Left lung (tissue), 4 donors: ENCODE measurements at regions not wholly inside any gene's neighbourhood (a gene's known extent, or its start where the extent isn't known, plus 50 kb on each side); places are given as distances from the start of the nearest gene placed in this dataset.
A peak's percentile ranks its signal among the peaks of the same experiment; 100 is the strongest.

Experiments
- ATAC-seq: fragments of 200-7000 bp; cut with Tn5 transposase; one replicate; pipeline ENCODE4 v1.9.1; 2020; ENCODE audit warnings: moderate library complexity
- DNase-seq, 4 donors: peaks; one replicate each; pipeline ENCODE4 v3.0.0-alpha.2; 2013 to 2020
- H3K27ac ChIP-seq, 2 donors: fragments of 200-600 bp; sonication (generic) in 1 of 2; one replicate each; pipeline versions ENCODE4 v1.5.0 to v1.8.0; 2020 to 2021
- H3K27me3 ChIP-seq, 2 donors: fragments of 200-600 bp; sonication (generic) in 1 of 2; one replicate each; pipeline versions ENCODE4 v1.5.0 to v1.8.0; 2020 to 2021
- H3K36me3 ChIP-seq, 2 donors: fragments of 200-600 bp; sonication (generic) in 1 of 2; one replicate each; pipeline versions ENCODE4 v1.5.0 to v1.8.0; 2020 to 2021
- H3K4me1 ChIP-seq, 2 donors: fragments of 200-600 bp; one replicate each; pipeline ENCODE4 v1.8.0; 2021
- H3K4me3 ChIP-seq, 2 donors: fragments of 200-600 bp; sonication (generic) in 1 of 2; one replicate each; pipeline versions ENCODE4 v1.5.0 to v1.8.0; 2020 to 2021; ENCODE audit warnings: mild to moderate bottlenecking in 1 of 2
- H3K9me3 ChIP-seq, 2 donors: fragments of 200-600 bp; sonication (generic) in 1 of 2; one replicate each; pipeline versions ENCODE4 v1.5.0 to v1.8.0; 2020 to 2021
- intact Hi-C, 2 donors: fragments of 100-400 bp; cut with DNase I; formaldehyde crosslinking; loops; one replicate each; pipeline versions ENCODE4 v1.11.2 to v1.14.2; 2022
- TF ChIP-seq, protein P1 (sequence below), 2 donors: fragments of 200-600 bp; sonication (generic) in 1 of 2; IDR thresholded peaks; one replicate each; pipeline versions ENCODE4 v1.5.0 to v1.8.0; 2021; ENCODE audit warnings: antibody characterized with exemption in 2 of 2
- donor health status: DM: no; HTN: yes; CAD: no.
- donor health status: DM: no; HTN: no; CAD: no.

GRCh38 chrX:116278826-116279225 lies 108.3 kb downstream of the AGTR2 start:
- TF ChIP-seq, protein P1, sequence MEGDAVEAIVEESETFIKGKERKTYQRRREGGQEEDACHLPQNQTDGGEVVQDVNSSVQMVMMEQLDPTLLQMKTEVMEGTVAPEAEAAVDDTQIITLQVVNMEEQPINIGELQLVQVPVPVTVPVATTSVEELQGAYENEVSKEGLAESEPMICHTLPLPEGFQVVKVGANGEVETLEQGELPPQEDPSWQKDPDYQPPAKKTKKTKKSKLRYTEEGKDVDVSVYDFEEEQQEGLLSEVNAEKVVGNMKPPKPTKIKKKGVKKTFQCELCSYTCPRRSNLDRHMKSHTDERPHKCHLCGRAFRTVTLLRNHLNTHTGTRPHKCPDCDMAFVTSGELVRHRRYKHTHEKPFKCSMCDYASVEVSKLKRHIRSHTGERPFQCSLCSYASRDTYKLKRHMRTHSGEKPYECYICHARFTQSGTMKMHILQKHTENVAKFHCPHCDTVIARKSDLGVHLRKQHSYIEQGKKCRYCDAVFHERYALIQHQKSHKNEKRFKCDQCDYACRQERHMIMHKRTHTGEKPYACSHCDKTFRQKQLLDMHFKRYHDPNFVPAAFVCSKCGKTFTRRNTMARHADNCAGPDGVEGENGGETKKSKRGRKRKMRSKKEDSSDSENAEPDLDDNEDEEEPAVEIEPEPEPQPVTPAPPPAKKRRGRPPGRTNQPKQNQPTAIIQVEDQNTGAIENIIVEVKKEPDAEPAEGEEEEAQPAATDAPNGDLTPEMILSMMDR (IDR thresholded peaks at IDR 0.05), result no peak
- Histone ChIP-seq H3K4me3 (no peak overlapping the region), H3K9me3 (no peaks in the 10 kb centered on the region), H3K4me1 (no peaks in the 10 kb centered on the region), H3K36me3 (no peaks in the 10 kb centered on the region), H3K27me3 (peaks cover 0 to 3% of the 10 kb centered on the region in 2 donors), H3K27ac (no peak overlapping the region)
- intact Hi-C loops, result no loop called here
- ATAC-seq (peak; percentile 32), DNase-seq (no peak)

DNA sequence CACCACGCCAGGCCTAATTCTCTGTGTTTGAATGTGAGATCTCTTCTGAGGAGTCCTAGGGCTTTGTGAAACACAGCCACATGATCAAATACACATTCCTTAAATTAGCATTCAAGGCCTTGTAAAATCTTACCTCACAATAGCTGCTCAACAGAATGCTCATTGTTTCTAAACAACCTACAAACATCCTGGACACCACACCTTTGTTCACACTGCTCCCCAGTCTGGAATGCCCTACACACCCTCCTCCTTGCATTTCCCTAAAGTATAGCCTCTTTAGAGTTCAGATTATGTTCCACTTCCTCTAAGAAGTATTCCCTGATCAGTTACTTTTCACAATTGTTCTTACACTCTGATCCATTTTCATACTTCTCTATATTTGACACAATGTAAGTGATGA lies 110.6 kb downstream of the AGTR2 start:
- H3K27ac ChIP-seq, result no peak overlapping the region
- ATAC-seq (peak; percentile 18), DNase-seq (no peak)
- H3K4me3 ChIP-seq, result no peak overlapping the region
- H3K4me1 ChIP-seq, result no peaks in the 10 kb centered on the region
- TF ChIP-seq, protein P1 (IDR thresholded peaks at IDR 0.05), result no peak
- intact Hi-C loops, result no loop called here
- peaks cover 0 to 3% of the 10 kb centered on the region in 2 donors for H3K27me3 ChIP-seq
- no peaks in the 10 kb centered on the region for H3K9me3 ChIP-seq
- H3K36me3 ChIP-seq, result no peaks in the 10 kb centered on the region

DNA sequence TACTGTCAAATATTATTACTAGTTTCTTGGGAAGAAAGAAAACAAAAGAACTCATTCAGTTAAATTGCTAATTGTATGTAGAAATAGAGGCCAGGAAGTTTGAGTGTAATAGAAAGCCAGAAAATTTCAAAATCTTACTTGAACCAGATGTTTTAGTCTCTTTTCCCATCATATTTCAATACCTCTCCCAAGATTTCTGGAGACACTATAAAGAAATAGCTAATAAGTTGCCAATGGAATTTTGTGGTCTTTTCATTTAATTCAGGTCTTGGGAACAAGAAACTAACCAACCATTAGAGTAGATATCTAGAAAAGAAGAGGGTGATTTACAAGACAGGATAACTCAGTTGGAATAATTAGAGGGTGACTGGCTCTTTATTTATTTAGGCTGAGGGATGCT lies 112.2 kb downstream of the AGTR2 start:
- DNase-seq, result no peak
- TF ChIP-seq, protein P1 (IDR thresholded peaks at IDR 0.05), result no peak
- Histone ChIP-seq H3K36me3 (no peaks in the 10 kb centered on the region), H3K4me1 (no peaks in the 10 kb centered on the region), H3K4me3 (no peak overlapping the region), H3K27ac (no peak overlapping the region), H3K9me3 (no peaks in the 10 kb centered on the region), H3K27me3 (peaks cover 0 to 3% of the 10 kb centered on the region in 2 donors)
- ATAC-seq, result no peak
- intact Hi-C loops, result no loop called here

DNA sequence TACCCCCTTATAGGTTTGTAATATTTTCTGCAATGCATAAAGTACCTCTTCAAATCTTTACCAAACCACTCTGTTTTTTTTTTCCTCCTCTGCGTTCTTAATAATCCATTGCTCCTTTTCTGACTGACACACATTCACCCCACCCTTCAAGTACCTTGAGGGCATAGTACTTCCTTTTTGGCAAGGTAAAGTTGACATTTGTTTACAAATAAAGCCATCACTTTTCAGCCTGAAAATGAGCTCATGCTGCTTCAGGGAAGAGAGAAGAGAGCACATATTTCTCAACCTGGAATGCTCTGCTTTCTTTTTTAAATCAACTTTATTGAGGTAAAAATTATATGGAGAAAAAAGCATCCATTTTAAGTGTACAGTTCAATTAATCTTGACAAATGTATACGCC lies 113.9 kb downstream of the AGTR2 start:
- Histone ChIP-seq H3K9me3 (no peaks in the 10 kb centered on the region), H3K27ac (no peak overlapping the region), H3K4me3 (no peak overlapping the region), H3K27me3 (peaks cover 0 to 3% of the 10 kb centered on the region in 2 donors), H3K36me3 (no peaks in the 10 kb centered on the region), H3K4me1 (no peaks in the 10 kb centered on the region)
- TF ChIP-seq, protein P1 (IDR thresholded peaks at IDR 0.05), result no peak
- intact Hi-C loops, result no loop called here
- no peak for DNase-seq
- ATAC-seq, result no peak

DNA sequence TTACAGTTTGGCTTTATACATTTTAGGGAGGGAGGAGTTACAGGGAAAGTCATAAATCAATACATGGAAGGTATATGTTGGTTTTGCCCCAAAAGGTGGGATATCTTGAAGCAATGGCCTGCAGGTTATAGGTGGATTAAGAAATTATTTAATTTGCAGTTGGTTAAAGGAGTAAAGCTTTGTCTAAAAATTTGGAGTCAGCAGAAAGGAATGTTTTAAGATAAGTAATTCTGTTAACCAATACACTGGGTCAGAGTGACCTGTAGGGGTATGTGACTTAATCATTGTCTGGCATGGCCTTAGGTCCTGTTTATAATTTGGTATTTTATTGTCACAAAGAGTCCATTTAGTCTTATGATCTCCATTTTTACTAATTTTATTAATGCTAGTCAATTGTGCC lies 115.0 kb downstream of the AGTR2 start:
- Histone ChIP-seq H3K4me3 (no peak overlapping the region), H3K36me3 (no peaks in the 10 kb centered on the region), H3K27me3 (peaks cover 0 to 3% of the 10 kb centered on the region in 2 donors), H3K27ac (no peak overlapping the region), H3K9me3 (no peaks in the 10 kb centered on the region), H3K4me1 (no peaks in the 10 kb centered on the region)
- no peak for DNase-seq
- TF ChIP-seq, protein P1 (IDR thresholded peaks at IDR 0.05), result no peak
- intact Hi-C loops, result no loop called here
- ATAC-seq, result no peak
